COLO829 (cell line): ENCODE measurements at regions not wholly inside any gene's neighbourhood (a gene's known extent, or its start where the extent isn't known, plus 50 kb on each side); places are given as distances from the start of the nearest gene placed in this dataset.

ENCODE experiments used
- DNase-seq: peaks from one replicate; pipeline ENCODE4 v3.0.0; 2012; ENCODE audit warnings: low spot score

- no peak for DNase-seq
Measured at GRCh38 chr6:47360388-47360787, 50.7 kb upstream of the TNFRSF21 start.

GRCh38 chr6:47362857-47363461, 53.3 kb upstream of the TNFRSF21 start:
- DNase-seq: no peak

- DNase-seq: no peak
Measured at GRCh38 chr6:47363736-47364135, 54.0 kb upstream of the TNFRSF21 start.

GRCh38 chr6:47366335-47366890, 56.7 kb upstream of the TNFRSF21 start:
- no peak for DNase-seq

GRCh38 chr6:47371139-47371869, 61.6 kb upstream of the TNFRSF21 start:
- DNase-seq: no peak

GRCh38 chr6:47371870-47372255, 62.2 kb upstream of the TNFRSF21 start:
- no peak for DNase-seq

- no peak for DNase-seq
Measured at GRCh38 chr6:47372318-47372717, 62.6 kb upstream of the TNFRSF21 start.

- DNase-seq: no peak
Measured at GRCh38 chr6:47375426-47375825, 65.7 kb upstream of the TNFRSF21 start.

- DNase-seq: no peak
Measured at GRCh38 chr6:47376930-47377329, 67.2 kb upstream of the TNFRSF21 start.

GRCh38 chr6:47377971-47378370, 68.3 kb upstream of the TNFRSF21 start:
- no peak for DNase-seq

GRCh38 chr6:47379328-47379727, 69.6 kb upstream of the TNFRSF21 start:
- no peak for DNase-seq

- no peak for DNase-seq
Measured at GRCh38 chr6:47380251-47380650, 70.5 kb upstream of the TNFRSF21 start.

- no peak for DNase-seq
Measured at GRCh38 chr6:47381036-47381435, 71.3 kb upstream of the TNFRSF21 start.

GRCh38 chr6:47383360-47383759, 73.7 kb upstream of the TNFRSF21 start:
- no peak for DNase-seq

GRCh38 chr6:47391675-47392074, 82.0 kb upstream of the TNFRSF21 start:
- no peak for DNase-seq

- DNase-seq: no peak
Measured at GRCh38 chr6:47392251-47392650, 82.5 kb upstream of the TNFRSF21 start.

GRCh38 chr6:47396401-47397069, 81.1 kb upstream of the CD2AP start:
- DNase-seq: no peak

- DNase-seq: no peak
Measured at GRCh38 chr6:47400581-47400980, 77.0 kb upstream of the CD2AP start.

GRCh38 chr6:47402081-47402480, 75.5 kb upstream of the CD2AP start:
- DNase-seq: no peak

- no peak for DNase-seq
Measured at GRCh38 chr6:47403056-47403455, 74.5 kb upstream of the CD2AP start.

- DNase-seq: no peak
Measured at GRCh38 chr6:47403801-47404200, 73.8 kb upstream of the CD2AP start.

GRCh38 chr6:47404435-47404834, 73.2 kb upstream of the CD2AP start:
- DNase-seq: no peak

- DNase-seq: no peak
Measured at GRCh38 chr6:47405273-47405672, 72.3 kb upstream of the CD2AP start.
